Nephron (organoid): ENCODE measurements at regions not wholly inside any gene's neighbourhood (a gene's known extent, or its start where the extent isn't known, plus 50 kb on each side); places are given as distances from the start of the nearest gene placed in this dataset.
"Not testable (repeated sequence)": the region's sequence is repeated elsewhere in the genome, so short reads cannot be mapped to it uniquely, and the experiment has no call there.

Experiments
- H3K27ac Mint-ChIP-seq, 3 experiments: 2 replicates each; pipeline ENCODE4 v1.8.0; 2020; ENCODE audit warnings: mixed read lengths in 3 of 3, mild to moderate bottlenecking in 2 of 3, moderate library complexity in 1 of 3
- H3K27me3 Mint-ChIP-seq: 2 replicates; pipeline ENCODE4 v1.8.0; 2021; ENCODE audit warnings: low read depth, mild to moderate bottlenecking, moderate library complexity, mixed read lengths
- H3K36me3 Mint-ChIP-seq: 2 replicates; pipeline ENCODE4 v1.8.0; 2020; ENCODE audit warnings: low read depth, mixed read lengths
- H3K4me1 Mint-ChIP-seq: 2 replicates; pipeline ENCODE4 v1.8.0; 2020; ENCODE audit warnings: mixed read lengths
- H3K4me3 Mint-ChIP-seq, 3 experiments: 2 replicates each; pipeline ENCODE4 v1.8.0; 2020; ENCODE audit warnings: mild to moderate bottlenecking in 3 of 3, mixed read lengths in 3 of 3, moderate library complexity in 2 of 3
- H3K9me3 Mint-ChIP-seq: 2 replicates; pipeline ENCODE4 v1.8.0; 2020; ENCODE audit warnings: mixed read lengths
- TF ChIP-seq, protein P1 (sequence below), 3 experiments: fragments of 200-600 bp; sonication (generic); IDR thresholded peaks; one replicate each; pipeline ENCODE4 v1.5.0; 2021; ENCODE audit warnings: antibody characterized with exemption in 3 of 3; ENCODE audit not compliant: unreplicated experiment in 3 of 3

DNA sequence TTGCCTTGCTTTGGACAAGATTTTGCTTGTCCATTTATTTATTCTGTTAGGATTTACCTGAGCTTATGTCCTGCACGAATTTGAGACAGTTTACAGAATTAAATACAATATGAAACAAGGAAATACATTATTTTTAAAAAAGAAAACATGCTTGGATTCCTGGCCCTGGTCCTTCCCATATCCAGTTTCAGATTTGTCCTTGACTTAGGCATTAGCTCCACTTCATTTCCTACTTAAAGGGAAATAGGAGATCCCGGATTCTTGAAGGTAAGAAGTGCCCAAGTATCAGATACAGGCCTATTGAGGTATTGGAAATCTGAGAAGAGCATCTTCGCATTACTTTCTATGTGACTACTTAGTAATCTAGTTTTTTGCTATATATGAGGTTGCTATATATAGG lies 672.0 kb downstream of the SI start:
- Mint-ChIP-seq H3K27ac (no peak overlapping the region), H3K36me3 (no peaks in the 10 kb centered on the region), H3K9me3 (no peaks in the 10 kb centered on the region), H3K4me3 (no peak overlapping the region), H3K4me1 (no peaks in the 10 kb centered on the region), H3K27me3 (no peaks in the 10 kb centered on the region)
- TF ChIP-seq, protein P1, sequence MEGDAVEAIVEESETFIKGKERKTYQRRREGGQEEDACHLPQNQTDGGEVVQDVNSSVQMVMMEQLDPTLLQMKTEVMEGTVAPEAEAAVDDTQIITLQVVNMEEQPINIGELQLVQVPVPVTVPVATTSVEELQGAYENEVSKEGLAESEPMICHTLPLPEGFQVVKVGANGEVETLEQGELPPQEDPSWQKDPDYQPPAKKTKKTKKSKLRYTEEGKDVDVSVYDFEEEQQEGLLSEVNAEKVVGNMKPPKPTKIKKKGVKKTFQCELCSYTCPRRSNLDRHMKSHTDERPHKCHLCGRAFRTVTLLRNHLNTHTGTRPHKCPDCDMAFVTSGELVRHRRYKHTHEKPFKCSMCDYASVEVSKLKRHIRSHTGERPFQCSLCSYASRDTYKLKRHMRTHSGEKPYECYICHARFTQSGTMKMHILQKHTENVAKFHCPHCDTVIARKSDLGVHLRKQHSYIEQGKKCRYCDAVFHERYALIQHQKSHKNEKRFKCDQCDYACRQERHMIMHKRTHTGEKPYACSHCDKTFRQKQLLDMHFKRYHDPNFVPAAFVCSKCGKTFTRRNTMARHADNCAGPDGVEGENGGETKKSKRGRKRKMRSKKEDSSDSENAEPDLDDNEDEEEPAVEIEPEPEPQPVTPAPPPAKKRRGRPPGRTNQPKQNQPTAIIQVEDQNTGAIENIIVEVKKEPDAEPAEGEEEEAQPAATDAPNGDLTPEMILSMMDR (IDR thresholded peaks at IDR 0.05; ENCODE audit: unreplicated experiment in 3 of 3), result no peak

DNA sequence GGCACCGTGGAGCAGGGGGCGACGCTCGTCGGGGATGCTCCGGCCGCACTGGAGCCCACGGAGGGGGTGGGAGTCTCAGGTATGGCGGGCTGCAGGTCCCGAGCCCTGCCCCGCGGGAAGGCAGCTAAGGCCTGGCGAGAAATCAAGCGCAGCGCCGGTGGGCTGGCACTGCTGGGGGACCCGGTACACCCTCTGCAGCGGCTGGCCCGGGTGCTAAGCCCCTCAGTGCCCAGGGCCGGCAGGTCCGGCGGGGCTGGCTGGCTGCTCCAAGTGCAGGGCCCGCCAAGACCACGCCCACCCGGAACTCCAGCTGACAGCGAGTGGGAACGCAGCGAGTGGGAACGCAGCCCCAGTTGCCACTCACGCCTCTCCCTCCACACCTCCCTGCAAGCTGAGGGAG lies 676.4 kb downstream of the SI start:
- TF ChIP-seq, protein P1 (IDR thresholded peaks at IDR 0.05; ENCODE audit: unreplicated experiment in 3 of 3), result no peak
- H3K4me3 Mint-ChIP-seq, result no peak overlapping the region
- H3K36me3 Mint-ChIP-seq, result no peaks in the 10 kb centered on the region
- H3K9me3 Mint-ChIP-seq, result no peaks in the 10 kb centered on the region
- H3K27me3 Mint-ChIP-seq, result no peaks in the 10 kb centered on the region
- H3K4me1 Mint-ChIP-seq, result no peaks in the 10 kb centered on the region
- H3K27ac Mint-ChIP-seq, result no peak overlapping the region

DNA sequence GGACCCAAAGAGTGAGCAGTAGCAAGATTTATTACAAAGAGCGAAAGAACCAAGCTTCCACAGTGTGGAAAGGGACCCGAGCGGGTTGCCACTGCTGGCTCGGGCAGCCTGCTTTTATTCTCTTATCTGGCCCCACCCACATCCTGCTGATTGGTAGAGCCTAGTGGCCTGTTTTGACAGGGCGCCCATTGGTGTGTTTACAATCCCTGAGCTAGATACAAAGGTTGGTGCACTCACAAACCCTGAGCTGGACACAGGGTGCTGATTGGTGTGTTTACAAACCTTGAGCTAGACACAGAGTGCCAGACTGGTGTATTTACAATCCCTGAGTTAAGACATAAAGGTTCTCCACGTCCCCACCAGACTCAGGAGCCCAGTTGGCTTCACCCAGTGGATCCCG lies 676.9 kb downstream of the SI start:
- H3K27ac Mint-ChIP-seq, H3K27me3 Mint-ChIP-seq, H3K4me1 Mint-ChIP-seq, H3K4me3 Mint-ChIP-seq, H3K36me3 Mint-ChIP-seq, H3K9me3 Mint-ChIP-seq: not testable (repeated sequence)

DNA sequence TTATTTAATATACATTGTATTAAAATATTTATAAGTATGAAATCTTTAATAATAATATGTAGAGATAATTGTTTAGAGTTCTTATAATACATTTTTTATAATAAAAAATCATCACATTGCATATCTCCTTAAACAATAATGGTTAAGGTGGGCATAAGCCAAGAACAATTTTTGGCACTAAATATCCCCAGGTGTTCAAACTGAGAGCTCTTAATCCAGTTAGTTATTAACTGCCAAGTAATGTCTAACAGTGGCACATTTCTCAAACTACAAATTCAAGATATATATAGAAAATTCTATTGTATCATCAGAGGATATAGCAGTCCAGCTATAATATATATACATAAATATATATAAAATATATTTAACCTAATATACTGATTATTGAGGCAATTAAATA lies 680.8 kb downstream of the SI start:
- no peaks in the 10 kb centered on the region for H3K9me3 Mint-ChIP-seq
- H3K27me3 Mint-ChIP-seq, result no peaks in the 10 kb centered on the region

DNA sequence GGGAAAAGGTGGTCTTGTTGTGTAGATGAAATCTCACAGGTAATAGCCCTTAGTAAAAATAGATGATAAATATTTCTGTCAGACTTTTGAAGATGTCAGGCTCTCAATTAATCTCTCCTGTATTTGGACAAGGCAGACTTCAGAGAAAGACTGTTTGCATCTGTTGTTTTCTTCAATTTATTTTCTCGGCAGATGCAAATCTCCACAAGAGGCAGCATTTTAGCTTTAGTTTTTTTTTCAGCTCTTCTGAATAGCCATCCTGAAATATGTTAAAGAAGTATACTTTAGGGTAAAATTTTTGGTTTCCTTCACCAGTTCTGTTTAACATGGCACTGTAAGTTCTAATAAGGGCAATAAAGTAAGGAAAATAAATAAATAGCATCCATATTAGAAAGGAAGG lies 685.1 kb downstream of the SI start:
- H3K4me3 Mint-ChIP-seq, result no peak overlapping the region
- no peak overlapping the region for H3K27ac Mint-ChIP-seq
- no peaks in the 10 kb centered on the region for H3K27me3 Mint-ChIP-seq
- H3K9me3 Mint-ChIP-seq, result no peaks in the 10 kb centered on the region
- H3K4me1 Mint-ChIP-seq, result no peaks in the 10 kb centered on the region
- TF ChIP-seq, protein P1 (IDR thresholded peaks at IDR 0.05; ENCODE audit: unreplicated experiment in 3 of 3), result peak in 1 of 3 experiments; percentile 9
- no peaks in the 10 kb centered on the region for H3K36me3 Mint-ChIP-seq

More for the DNA sequence above, 680.8 kb downstream of the SI start:
- Mint-ChIP-seq H3K27ac (no peak overlapping the region), H3K36me3 (no peaks in the 10 kb centered on the region), H3K4me3 (no peak overlapping the region), H3K4me1 (no peaks in the 10 kb centered on the region)
- TF ChIP-seq, protein P1 (IDR thresholded peaks at IDR 0.05; ENCODE audit: unreplicated experiment in 3 of 3), result no peak

DNA sequence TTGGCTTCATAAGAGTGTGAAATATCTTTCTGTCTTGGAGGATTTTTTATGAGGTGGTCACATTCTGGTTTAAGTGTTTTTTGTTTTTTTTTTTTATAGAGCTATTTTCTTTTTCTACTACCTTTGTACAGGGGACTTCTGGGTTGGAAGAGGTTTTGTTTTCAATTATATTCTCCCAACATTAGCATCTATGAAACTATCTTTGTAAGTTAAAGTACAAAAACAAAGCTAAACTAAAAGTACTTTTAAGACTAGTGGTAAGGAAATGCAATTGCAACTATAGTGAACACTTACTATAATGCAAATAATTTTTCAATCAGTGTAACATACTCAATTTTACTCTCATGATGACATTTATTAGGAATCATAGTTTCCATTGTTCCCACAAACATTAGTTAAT lies 688.2 kb downstream of the SI start:
- Mint-ChIP-seq H3K27me3 (no peaks in the 10 kb centered on the region), H3K4me1 (no peaks in the 10 kb centered on the region), H3K4me3 (no peak overlapping the region), H3K36me3 (no peaks in the 10 kb centered on the region), H3K27ac (no peak overlapping the region), H3K9me3 (no peaks in the 10 kb centered on the region)
- TF ChIP-seq, protein P1 (IDR thresholded peaks at IDR 0.05; ENCODE audit: unreplicated experiment in 3 of 3), result peak in 2 of 3 experiments; percentile 26 to 29
